Neural progenitor cell (in vitro differentiated cells): ENCODE measurements at regions not wholly inside any gene's neighbourhood (a gene's known extent, or its start where the extent isn't known, plus 50 kb on each side); places are given as distances from the start of the nearest gene placed in this dataset.

Experiments used
- DNase-seq: peaks from one replicate; pipeline ENCODE4 v3.0.0-alpha.2; 2016; ENCODE audit warnings: low spot score
- H2AFZ ChIP-seq: fragments of 200-600 bp; sonication (generic); replicated peaks from 2 replicates; pipeline ENCODE4 v1.6.1; 2016; ENCODE audit warnings: antibody characterized with exemption
- H3F3A ChIP-seq: fragments of 200-600 bp; sonication (generic); 2 replicates; pipeline ENCODE4 v1.6.1; 2016; ENCODE audit warnings: antibody characterized with exemption, low read depth
- H3K27ac ChIP-seq: fragments of 200-600 bp; sonication (generic); 2 replicates; pipeline ENCODE4 v1.5.1; 2016; ENCODE audit warnings: mild to moderate bottlenecking
- H3K27me3 ChIP-seq: fragments of 200-600 bp; sonication (generic); 2 replicates; pipeline ENCODE4 v1.6.1; 2016; ENCODE audit warnings: mild to moderate bottlenecking, moderate library complexity
- H3K36me3 ChIP-seq: fragments of 200-600 bp; sonication (generic); 2 replicates; pipeline ENCODE4 v1.5.1; 2016
- H3K4me1 ChIP-seq: fragments of 200-600 bp; sonication (generic); 2 replicates; pipeline ENCODE4 v1.6.1; 2016; ENCODE audit warnings: mixed run types
- H3K4me2 ChIP-seq: fragments of 200-600 bp; sonication (generic); 2 replicates; pipeline ENCODE4 v1.6.1; 2016
- H3K4me3 ChIP-seq: fragments of 200-600 bp; sonication (generic); 2 replicates; pipeline ENCODE4 v1.5.1; 2016
- H3K79me2 ChIP-seq: fragments of 200-600 bp; sonication (generic); 2 replicates; pipeline ENCODE4 v1.6.1; 2016; ENCODE audit warnings: low read depth
- H3K9ac ChIP-seq: fragments of 200-600 bp; sonication (generic); 2 replicates; pipeline ENCODE4 v1.6.1; 2016
- H3K9me3 ChIP-seq: fragments of 200-600 bp; sonication (generic); 2 replicates; pipeline ENCODE4 v1.5.1; 2016; ENCODE audit warnings: low read depth
- H4K20me1 ChIP-seq: fragments of 200-600 bp; sonication (generic); 2 replicates; pipeline ENCODE4 v1.6.1; 2016; ENCODE audit warnings: low read depth
- H3K27ac Mint-ChIP-seq: 3 replicates; pipeline ENCODE4 v1.8.0; 2021; ENCODE audit warnings: mixed read lengths
- H3K27me3 Mint-ChIP-seq: 2 replicates; pipeline ENCODE4 v1.8.0; 2022; ENCODE audit warnings: low read depth, mild to moderate bottlenecking, inconsistent platforms, moderate library complexity, mixed read lengths; ENCODE audit not compliant: insufficient read depth
- H3K36me3 Mint-ChIP-seq: 3 replicates; pipeline ENCODE4 v1.8.0; 2021; ENCODE audit warnings: mixed read lengths
- H3K4me1 Mint-ChIP-seq: 3 replicates; pipeline ENCODE4 v1.8.0; 2021; ENCODE audit warnings: mixed read lengths
- H3K4me3 Mint-ChIP-seq: 3 replicates; pipeline ENCODE4 v1.8.0; 2021; ENCODE audit warnings: mild to moderate bottlenecking, moderate library complexity, mixed read lengths
- H3K9me3 Mint-ChIP-seq: 3 replicates; pipeline ENCODE4 v1.8.0; 2020; ENCODE audit warnings: mixed read lengths
- CTCF ChIP-seq: fragments of 200-600 bp; sonication (generic); IDR thresholded peaks from 2 replicates; pipeline ENCODE4 v1.5.1; 2017; ENCODE audit warnings: antibody characterized with exemption, mild to moderate bottlenecking
- EZH2 ChIP-seq: fragments of 200-600 bp; sonication (generic); IDR thresholded peaks from 2 replicates; pipeline ENCODE4 v1.6.1; 2017; ENCODE audit warnings: antibody characterized with exemption, mild to moderate bottlenecking, moderate library complexity
- EZH2phosphoT487 ChIP-seq: fragments of 200-600 bp; sonication (generic); IDR thresholded peaks from 2 replicates; pipeline ENCODE4 v1.6.1; 2017; ENCODE audit warnings: antibody characterized with exemption

GRCh38 chr1:69410893-69411292 lies 156.8 kb upstream of the LRRC7 start:
- no peak overlapping the region for H3K4me3 Mint-ChIP-seq

GRCh38 chr1:69411617-69412016 lies 156.1 kb upstream of the LRRC7 start:
- no peak for TF ChIP-seq CTCF
- no peak for TF ChIP-seq EZH2
- no peak for TF ChIP-seq EZH2phosphoT487
- no peaks in the 10 kb centered on the region for H3K27me3 ChIP-seq
- no peak overlapping the region for H3K4me3 ChIP-seq
- no peaks in the 10 kb centered on the region for H3K4me1 ChIP-seq
- peaks cover 3% of the 10 kb centered on the region for H3K27me3 Mint-ChIP-seq
- H3K27ac Mint-ChIP-seq: no peak overlapping the region
- H3K9ac ChIP-seq: no peak overlapping the region
- no peaks in the 10 kb centered on the region for H4K20me1 ChIP-seq
- DNase-seq: no peak
- no peaks in the 10 kb centered on the region for H3K9me3 Mint-ChIP-seq
- H3K36me3 ChIP-seq: no peaks in the 10 kb centered on the region
- no peak overlapping the region for H2AFZ ChIP-seq
- no peak overlapping the region for H3K4me3 Mint-ChIP-seq
- no peaks in the 10 kb centered on the region for H3K9me3 ChIP-seq
- no peaks in the 10 kb centered on the region for H3K79me2 ChIP-seq
- no peak overlapping the region for H3K27ac ChIP-seq
- no peaks in the 10 kb centered on the region for H3K36me3 Mint-ChIP-seq
- no peak overlapping the region for H3K4me2 ChIP-seq
- no peaks in the 10 kb centered on the region for H3F3A ChIP-seq
- H3K4me1 Mint-ChIP-seq: no peaks in the 10 kb centered on the region

More at GRCh38 chr1:69410893-69411292, 156.8 kb upstream of the LRRC7 start:
- Histone ChIP-seq H2AFZ (no peak overlapping the region), H3K27me3 (no peaks in the 10 kb centered on the region), H3K4me2 (no peak overlapping the region), H3K27ac (no peak overlapping the region), H4K20me1 (no peaks in the 10 kb centered on the region), H3K36me3 (no peaks in the 10 kb centered on the region), H3K9ac (no peak overlapping the region), H3K79me2 (no peaks in the 10 kb centered on the region), H3K9me3 (no peaks in the 10 kb centered on the region), H3F3A (no peaks in the 10 kb centered on the region), H3K4me1 (no peaks in the 10 kb centered on the region), H3K4me3 (no peak overlapping the region)
- no peak for DNase-seq
- TF ChIP-seq EZH2phosphoT487: no peak
- Mint-ChIP-seq H3K4me1 (no peaks in the 10 kb centered on the region), H3K27ac (no peak overlapping the region), H3K36me3 (no peaks in the 10 kb centered on the region), H3K27me3 (peaks cover 3% of the 10 kb centered on the region), H3K9me3 (no peaks in the 10 kb centered on the region)

- H3K27ac Mint-ChIP-seq: no peak overlapping the region
- Histone ChIP-seq H3K4me3 (no peak overlapping the region), H3K4me2 (no peak overlapping the region), H2AFZ (no peak overlapping the region), H3K27me3 (no peaks in the 10 kb centered on the region), H3F3A (no peaks in the 10 kb centered on the region), H4K20me1 (no peaks in the 10 kb centered on the region), H3K9me3 (no peaks in the 10 kb centered on the region), H3K9ac (no peak overlapping the region), H3K4me1 (no peaks in the 10 kb centered on the region), H3K27ac (no peak overlapping the region), H3K79me2 (no peaks in the 10 kb centered on the region), H3K36me3 (no peaks in the 10 kb centered on the region)
- TF ChIP-seq EZH2phosphoT487 (no peak), CTCF (no peak), EZH2 (no peak)
- H3K4me3 Mint-ChIP-seq: no peak overlapping the region
- H3K4me1 Mint-ChIP-seq: no peaks in the 10 kb centered on the region
- DNase-seq: no peak
- peaks cover 3% of the 10 kb centered on the region for H3K27me3 Mint-ChIP-seq
- no peaks in the 10 kb centered on the region for H3K9me3 Mint-ChIP-seq
- H3K36me3 Mint-ChIP-seq: no peaks in the 10 kb centered on the region
These were observed 154.6 kb upstream of the LRRC7 start for GRCh38 chr1:69413129-69413528.

GRCh38 chr1:69414574-69414973 lies 153.1 kb upstream of the LRRC7 start:
- Histone ChIP-seq H3K4me3 (no peak overlapping the region), H3K4me1 (no peaks in the 10 kb centered on the region)
- no peak overlapping the region for H3K27ac Mint-ChIP-seq

More at GRCh38 chr1:69414574-69414973, 153.1 kb upstream of the LRRC7 start:
- no peaks in the 10 kb centered on the region for H3K79me2 ChIP-seq
- H3K27ac ChIP-seq: no peak overlapping the region
- H3K9ac ChIP-seq: no peak overlapping the region
- DNase-seq: no peak
- no peaks in the 10 kb centered on the region for H4K20me1 ChIP-seq
- Mint-ChIP-seq H3K36me3 (no peaks in the 10 kb centered on the region), H3K27me3 (peaks cover 3% of the 10 kb centered on the region), H3K9me3 (no peaks in the 10 kb centered on the region), H3K4me3 (no peak overlapping the region), H3K4me1 (no peaks in the 10 kb centered on the region)
- no peaks in the 10 kb centered on the region for H3K9me3 ChIP-seq
- no peak overlapping the region for H3K4me2 ChIP-seq
- H3K27me3 ChIP-seq: no peaks in the 10 kb centered on the region
- no peak overlapping the region for H2AFZ ChIP-seq
- TF ChIP-seq EZH2 (no peak), CTCF (no peak), EZH2phosphoT487 (no peak)
- H3F3A ChIP-seq: no peaks in the 10 kb centered on the region
- no peaks in the 10 kb centered on the region for H3K36me3 ChIP-seq
